BLaER1 treated with 17β-estradiol and CSF1 and Interleukin-3, amounts not matched to agents 10 nM and 100 nM (cell line): ENCODE measurements at regions not wholly inside any gene's neighbourhood (a gene's known extent, or its start where the extent isn't known, plus 50 kb on each side); places are given as distances from the start of the nearest gene placed in this dataset.

Source experiments
- H3K27ac ChIP-seq, 11 experiments: shearing (Covaris generic); formaldehyde crosslinking; 2 replicates each; pipeline ENCODE4 v1.8.1; 2022
- H3K27me3 ChIP-seq, 11 experiments: shearing (Covaris generic); formaldehyde crosslinking; 2 replicates each; pipeline ENCODE4 v1.8.1; 2022
- H3K36me3 ChIP-seq, 11 experiments: shearing (Covaris generic); formaldehyde crosslinking; 2 replicates each; pipeline ENCODE4 v1.8.1; 2022
- H3K4me1 ChIP-seq, 10 experiments: shearing (Covaris generic); formaldehyde crosslinking; 2 replicates each; pipeline ENCODE4 v1.8.1; 2022
- H3K4me2 ChIP-seq, 11 experiments: shearing (Covaris generic); formaldehyde crosslinking; 2 replicates each; pipeline ENCODE4 v1.8.1; 2022
- H3K4me3 ChIP-seq, 10 experiments: shearing (Covaris generic); formaldehyde crosslinking; 2 replicates each; pipeline ENCODE4 v1.8.1; 2022
- H3K9ac ChIP-seq, 11 experiments: shearing (Covaris generic); formaldehyde crosslinking; 2 replicates each; pipeline ENCODE4 v1.8.1; 2022
- H3K9me3 ChIP-seq, 11 experiments: shearing (Covaris generic); formaldehyde crosslinking; replicated peaks in 1 of 11; 2 replicates each; pipeline ENCODE4 v1.8.1; 2022
- H4K20me1 ChIP-seq, 11 experiments: shearing (Covaris generic); formaldehyde crosslinking; 2 replicates each; pipeline ENCODE4 v1.8.1; 2022
- Cebpa-rat ChIP-seq, 11 experiments: shearing (Covaris generic); IDR thresholded peaks; 2 replicates each; pipeline ENCODE4 v1.8.1; 2022

GRCh38 chr15:94709319-94709718 is 478.0 kb downstream of the MCTP2 start:
- no peak overlapping the region for H3K4me2 ChIP-seq

GRCh38 chr15:94722024-94722636 is 490.8 kb downstream of the MCTP2 start:
- H3K36me3 ChIP-seq: no peaks in the 10 kb centered on the region
- no peak overlapping the region for H3K4me3 ChIP-seq
- no peak overlapping the region for H3K4me2 ChIP-seq
- no peaks in the 10 kb centered on the region for H3K9me3 ChIP-seq
- H4K20me1 ChIP-seq: no peaks in the 10 kb centered on the region
- H3K9ac ChIP-seq: no peak overlapping the region
- peaks cover under 1 to 10% (median 7%) of the 10 kb centered on the region in 10 experiments; a peak in 17 of 20 replicates for H3K4me1 ChIP-seq
- TF ChIP-seq Cebpa-rat (IDR thresholded peaks at IDR 0.05): no peak
- H3K27ac ChIP-seq: no peak overlapping the region
- H3K27me3 ChIP-seq: no peaks in the 10 kb centered on the region

More at GRCh38 chr15:94709319-94709718, 478.0 kb downstream of the MCTP2 start:
- Histone ChIP-seq H3K27me3 (no peaks in the 10 kb centered on the region), H3K9ac (no peak overlapping the region), H3K4me3 (no peak overlapping the region), H3K9me3 (no peaks in the 10 kb centered on the region), H4K20me1 (no peaks in the 10 kb centered on the region), H3K36me3 (no peaks in the 10 kb centered on the region), H3K4me1 (no peaks in the 10 kb centered on the region), H3K27ac (no peak overlapping the region)
- TF ChIP-seq Cebpa-rat (IDR thresholded peaks at IDR 0.05): no peak

- Histone ChIP-seq H3K4me2 (no peak overlapping the region), H3K9ac (no peak overlapping the region), H4K20me1 (no peaks in the 10 kb centered on the region), H3K27ac (no peak overlapping the region), H3K36me3 (no peaks in the 10 kb centered on the region), H3K4me1 (peaks cover 10 to 25% (median 21%) of the 10 kb centered on the region in 10 experiments), H3K9me3 (no peaks in the 10 kb centered on the region), H3K27me3 (no peaks in the 10 kb centered on the region), H3K4me3 (no peak overlapping the region)
- no peak for TF ChIP-seq Cebpa-rat (IDR thresholded peaks at IDR 0.05)
These were observed 492.4 kb downstream of the MCTP2 start for GRCh38 chr15:94723801-94724200.

GRCh38 chr15:94731286-94731685 is 499.9 kb downstream of the MCTP2 start:
- Histone ChIP-seq H3K4me2 (no peak overlapping the region), H3K27me3 (no peaks in the 10 kb centered on the region), H3K4me1 (peaks cover 10 to 23% (median 21%) of the 10 kb centered on the region in 10 experiments), H3K4me3 (no peak overlapping the region), H3K9ac (no peak overlapping the region), H3K9me3 (no peaks in the 10 kb centered on the region), H3K36me3 (no peaks in the 10 kb centered on the region), H3K27ac (no peak overlapping the region), H4K20me1 (no peaks in the 10 kb centered on the region)
- TF ChIP-seq Cebpa-rat (IDR thresholded peaks at IDR 0.05): no peak

- H3K4me3 ChIP-seq: no peak overlapping the region
- no peak for TF ChIP-seq Cebpa-rat (IDR thresholded peaks at IDR 0.05)
These were observed 503.1 kb downstream of the MCTP2 start for GRCh38 chr15:94734460-94734859.

GRCh38 chr15:94736236-94736635 is 504.9 kb downstream of the MCTP2 start:
- Histone ChIP-seq H4K20me1 (no peaks in the 10 kb centered on the region), H3K27ac (no peak overlapping the region)

More at GRCh38 chr15:94734460-94734859, 503.1 kb downstream of the MCTP2 start:
- no peak overlapping the region for H3K27ac ChIP-seq
- no peaks in the 10 kb centered on the region for H4K20me1 ChIP-seq
- no peak overlapping the region for H3K9ac ChIP-seq
- no peak overlapping the region for H3K4me2 ChIP-seq
- no peaks in the 10 kb centered on the region for H3K4me1 ChIP-seq
- H3K9me3 ChIP-seq: no peaks in the 10 kb centered on the region
- H3K27me3 ChIP-seq: no peaks in the 10 kb centered on the region
- H3K36me3 ChIP-seq: no peaks in the 10 kb centered on the region

GRCh38 chr15:94739639-94740038 is 508.3 kb downstream of the MCTP2 start:
- no peaks in the 10 kb centered on the region for H3K36me3 ChIP-seq
- no peaks in the 10 kb centered on the region for H3K4me1 ChIP-seq
- H3K27me3 ChIP-seq: no peaks in the 10 kb centered on the region
- no peak for TF ChIP-seq Cebpa-rat (IDR thresholded peaks at IDR 0.05)
- peaks cover 0 to 8% (median 0%) of the 10 kb centered on the region in 11 experiments; a peak in 2 of 22 replicates for H3K9me3 ChIP-seq
- no peak overlapping the region for H3K9ac ChIP-seq
- H3K4me3 ChIP-seq: no peak overlapping the region
- no peak overlapping the region for H3K27ac ChIP-seq
- no peak overlapping the region for H3K4me2 ChIP-seq
- no peaks in the 10 kb centered on the region for H4K20me1 ChIP-seq

More at GRCh38 chr15:94736236-94736635, 504.9 kb downstream of the MCTP2 start:
- TF ChIP-seq Cebpa-rat (IDR thresholded peaks at IDR 0.05): no peak
- Histone ChIP-seq H3K27me3 (no peaks in the 10 kb centered on the region), H3K4me1 (no peaks in the 10 kb centered on the region), H3K36me3 (no peaks in the 10 kb centered on the region), H3K9ac (no peak overlapping the region), H3K4me3 (no peak overlapping the region), H3K4me2 (no peak overlapping the region), H3K9me3 (no peaks in the 10 kb centered on the region)

- H3K27me3 ChIP-seq: no peaks in the 10 kb centered on the region
These were observed 509.1 kb downstream of the MCTP2 start for GRCh38 chr15:94740469-94740868.

GRCh38 chr15:94743668-94744067 is 512.3 kb downstream of the MCTP2 start:
- H3K27ac ChIP-seq: no peak overlapping the region
- no peaks in the 10 kb centered on the region for H3K27me3 ChIP-seq
- no peak for TF ChIP-seq Cebpa-rat (IDR thresholded peaks at IDR 0.05)
- H3K9ac ChIP-seq: no peak overlapping the region
- no peaks in the 10 kb centered on the region for H3K4me1 ChIP-seq
- peaks cover 0 to 8% (median 0%) of the 10 kb centered on the region in 11 experiments; a peak in 2 of 22 replicates for H3K9me3 ChIP-seq
- no peak overlapping the region for H3K4me2 ChIP-seq
- H3K36me3 ChIP-seq: no peaks in the 10 kb centered on the region
- no peak overlapping the region for H3K4me3 ChIP-seq
- H4K20me1 ChIP-seq: no peaks in the 10 kb centered on the region

More at GRCh38 chr15:94740469-94740868, 509.1 kb downstream of the MCTP2 start:
- Histone ChIP-seq H3K4me1 (no peaks in the 10 kb centered on the region), H3K9me3 (peaks cover 0 to 8% (median 0%) of the 10 kb centered on the region in 11 experiments; a peak in 2 of 22 replicates), H3K27ac (no peak overlapping the region), H4K20me1 (no peaks in the 10 kb centered on the region), H3K4me3 (no peak overlapping the region), H3K36me3 (no peaks in the 10 kb centered on the region), H3K9ac (no peak overlapping the region), H3K4me2 (no peak overlapping the region)
- no peak for TF ChIP-seq Cebpa-rat (IDR thresholded peaks at IDR 0.05)
